GM18499 (cell line): ENCODE measurements at regions not wholly inside any gene's neighbourhood (a gene's known extent, or its start where the extent isn't known, plus 50 kb on each side); places are given as distances from the start of the nearest gene placed in this dataset.
"Not testable (repeated sequence)": the region's sequence is repeated elsewhere in the genome, so short reads cannot be mapped to it uniquely, and the experiment has no call there.

Experiments
- ATAC-seq: cut with Tn5 transposase; IDR thresholded peaks from one replicate; pipeline ENCODE4 v1.9.1; 2021; ENCODE audit warnings: moderate number of reproducible peaks; ENCODE audit not compliant: insufficient read depth, unreplicated experiment

GRCh38 chr1:239126884-239127283, 259.5 kb upstream of the CHRM3 start:
- ATAC-seq, result no peak

GRCh38 chr1:239125893-239126292, 260.5 kb upstream of the CHRM3 start:
- no peak for ATAC-seq

DNA sequence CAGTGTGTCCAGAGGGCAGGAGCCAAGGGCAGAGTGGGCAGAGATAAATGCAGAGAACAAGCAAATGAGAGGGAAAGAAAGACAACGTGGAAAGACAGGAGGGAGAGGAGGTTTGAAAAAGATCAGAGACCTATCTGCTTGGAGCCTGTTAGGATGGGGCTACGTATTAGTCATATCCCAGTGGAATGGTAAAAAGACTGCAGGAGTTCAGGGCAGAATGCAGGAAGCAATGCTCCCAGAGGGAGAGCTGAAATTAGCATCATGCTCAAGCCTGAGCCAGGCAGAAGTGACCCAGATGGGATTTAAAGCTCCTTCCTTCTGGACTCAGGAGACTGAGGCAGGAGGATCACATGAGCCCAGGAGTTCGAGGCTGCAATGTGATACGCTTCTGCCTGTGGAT, 261.3 kb upstream of the CHRM3 start:
- no peak for ATAC-seq

- ATAC-seq, result no peak
Observed at GRCh38 chr1:239123260-239123659, 263.1 kb upstream of the CHRM3 start.

- no peak for ATAC-seq
Observed at GRCh38 chr1:239112101-239112935, 274.1 kb upstream of the CHRM3 start.

DNA sequence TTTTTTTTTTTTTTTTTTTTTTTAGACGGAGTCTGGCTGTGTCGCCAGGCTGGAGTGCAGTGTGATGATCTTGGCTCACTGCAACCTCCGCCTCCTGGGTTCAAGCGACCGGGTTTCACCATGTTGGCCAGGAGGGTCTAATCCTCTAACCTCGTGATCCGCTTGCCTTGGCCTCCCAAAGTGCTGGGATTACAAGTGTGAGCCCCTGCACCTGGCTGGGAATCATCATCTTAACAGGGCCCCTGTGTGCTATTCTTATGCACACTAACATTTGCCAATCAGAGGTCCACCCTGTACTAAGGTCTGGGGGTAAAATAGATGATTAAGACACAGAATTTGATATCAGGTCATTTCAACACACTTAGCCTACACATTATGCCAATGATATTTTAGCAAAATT, 278.7 kb upstream of the CHRM3 start:
- no peak for ATAC-seq

DNA sequence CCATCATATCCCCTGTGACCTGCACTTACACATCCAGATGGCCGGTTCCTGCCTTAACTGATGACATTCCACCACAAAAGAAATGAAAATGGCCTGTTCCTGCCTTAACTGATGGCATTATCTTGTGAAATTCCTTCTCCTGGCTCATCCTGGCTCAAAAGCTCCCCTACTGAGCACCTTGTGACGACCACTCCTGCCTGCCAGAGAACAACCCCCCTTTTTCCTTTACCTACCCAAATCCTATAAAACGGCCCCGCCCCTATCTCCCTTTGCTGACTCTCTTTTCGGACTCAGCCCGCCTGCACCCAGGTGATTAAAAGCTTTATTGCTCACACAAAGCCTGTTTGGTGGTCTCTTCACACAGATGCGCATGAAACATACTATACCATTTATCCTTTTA, 279.7 kb upstream of the CHRM3 start:
- not testable (repeated sequence) for ATAC-seq

GRCh38 chr1:239098400-239099037, 287.8 kb upstream of the CHRM3 start:
- ATAC-seq, result no peak

GRCh38 chr1:239091537-239091936, 294.8 kb upstream of the CHRM3 start:
- ATAC-seq, result no peak

DNA sequence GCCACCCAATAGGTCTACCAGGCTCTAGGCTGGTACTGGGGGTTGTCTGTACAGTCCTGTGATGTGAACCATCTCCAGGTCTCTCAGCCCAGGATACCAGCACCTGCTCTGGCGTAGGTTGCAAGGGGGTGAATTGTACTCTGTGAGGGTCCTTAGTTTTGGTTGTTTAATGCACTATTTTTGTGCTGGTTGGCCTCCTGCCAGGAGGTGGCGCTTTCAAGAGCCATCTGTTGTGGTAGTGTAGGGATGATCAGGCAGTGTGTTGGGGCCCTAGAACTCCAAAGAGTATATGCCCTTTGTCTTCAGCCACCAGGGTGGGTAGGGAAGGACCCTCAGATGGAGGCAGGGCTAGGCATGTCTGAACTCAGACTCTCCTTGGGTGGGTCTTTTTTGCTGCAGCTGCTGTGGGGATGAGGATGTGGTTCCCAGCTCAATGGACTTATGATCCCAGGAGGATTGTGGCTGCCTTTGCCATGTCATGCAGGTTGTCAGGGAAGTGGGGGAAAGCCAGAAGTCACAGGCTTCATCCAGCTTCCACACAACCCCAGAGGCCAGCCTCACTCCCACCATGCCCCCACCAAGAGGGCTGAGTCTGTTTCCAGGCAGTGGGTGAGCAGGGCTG, 301.8 kb upstream of the CHRM3 start:
- ATAC-seq, result no peak

GRCh38 chr1:239081947-239082346, 304.4 kb upstream of the CHRM3 start:
- ATAC-seq, result not testable (repeated sequence)

DNA sequence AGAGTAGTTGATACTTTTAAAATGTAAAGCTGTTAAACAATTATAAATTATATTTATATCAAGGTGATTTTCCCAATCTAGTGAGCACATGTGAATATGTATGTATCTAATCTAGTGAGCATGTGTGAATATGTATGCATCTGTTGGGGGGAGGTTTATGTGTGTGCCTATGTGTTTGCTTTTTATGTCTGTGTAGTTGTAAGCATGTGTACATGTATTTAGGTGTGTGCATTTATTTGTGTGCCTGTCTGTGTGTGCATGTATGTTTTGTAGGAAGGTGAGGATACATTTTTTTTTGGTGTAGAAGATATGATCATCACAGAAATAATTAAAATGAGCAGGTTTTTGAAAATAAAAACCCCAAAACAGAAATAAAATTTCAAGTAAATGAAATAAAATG, 318.9 kb upstream of the CHRM3 start:
- ATAC-seq, result no peak

DNA sequence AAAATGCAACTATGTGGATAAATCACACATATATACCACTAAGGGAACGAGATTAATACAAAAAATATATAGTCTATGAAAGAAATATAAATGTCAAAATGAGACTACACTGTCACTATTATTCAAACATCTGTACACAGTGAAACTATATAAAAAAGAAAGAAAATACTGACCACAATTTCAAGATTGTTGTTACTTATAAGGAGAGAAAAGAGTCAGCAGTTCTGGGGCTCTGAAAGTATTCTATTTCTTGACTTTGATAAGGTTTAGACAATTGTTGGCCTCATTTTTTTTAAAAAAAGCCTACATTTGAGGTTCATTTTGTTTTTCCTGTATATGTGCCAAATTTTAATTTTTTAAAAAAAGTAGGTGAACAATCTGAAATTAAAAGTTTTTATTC, 319.3 kb upstream of the CHRM3 start:
- no peak for ATAC-seq

GRCh38 chr1:239061770-239062169, 324.6 kb upstream of the CHRM3 start:
- ATAC-seq, result no peak

DNA sequence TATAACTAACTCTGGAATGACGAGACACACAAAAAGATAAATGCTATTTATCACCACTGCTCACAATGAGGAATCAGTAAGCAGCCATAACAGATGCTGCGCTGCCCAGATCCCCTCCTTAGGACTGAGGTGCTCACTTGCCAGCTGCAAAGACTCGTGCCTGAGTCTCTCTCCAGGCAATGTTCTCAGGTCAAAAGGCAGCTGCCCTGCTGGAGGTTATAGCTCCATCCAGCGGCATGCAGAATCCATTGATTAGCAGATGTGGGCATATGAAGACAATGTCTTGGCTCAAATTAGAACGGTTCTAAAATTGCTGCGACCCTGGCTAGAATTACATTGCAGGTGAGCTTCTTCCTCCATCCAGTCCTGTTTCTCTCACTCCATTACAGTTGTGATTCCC, 328.2 kb upstream of the CHRM3 start:
- no peak for ATAC-seq

- ATAC-seq, result no peak
Observed at GRCh38 chr1:239056940-239057339, 329.4 kb upstream of the CHRM3 start.

DNA sequence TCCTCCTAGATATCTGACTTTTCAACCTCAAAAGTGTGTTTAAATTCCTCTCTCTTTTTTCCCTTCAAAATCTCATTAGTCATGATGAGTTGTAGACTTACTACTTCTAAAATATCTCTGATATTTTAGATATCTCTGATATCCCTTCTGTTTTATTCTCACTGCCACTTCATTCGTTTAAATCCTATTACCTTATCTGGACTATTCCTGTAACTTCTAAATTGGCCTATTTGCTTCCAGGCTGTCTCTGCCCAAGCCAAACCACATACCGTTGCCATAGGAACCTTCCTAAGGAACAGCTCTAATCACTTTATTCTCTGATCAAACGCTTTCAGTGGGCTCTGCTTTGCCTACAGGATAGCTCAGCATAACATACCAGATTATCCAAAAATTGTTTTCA, 333.1 kb upstream of the CHRM3 start:
- ATAC-seq, result no peak

- no peak for ATAC-seq
Observed at GRCh38 chr1:239049571-239049970, 336.8 kb upstream of the CHRM3 start.

DNA sequence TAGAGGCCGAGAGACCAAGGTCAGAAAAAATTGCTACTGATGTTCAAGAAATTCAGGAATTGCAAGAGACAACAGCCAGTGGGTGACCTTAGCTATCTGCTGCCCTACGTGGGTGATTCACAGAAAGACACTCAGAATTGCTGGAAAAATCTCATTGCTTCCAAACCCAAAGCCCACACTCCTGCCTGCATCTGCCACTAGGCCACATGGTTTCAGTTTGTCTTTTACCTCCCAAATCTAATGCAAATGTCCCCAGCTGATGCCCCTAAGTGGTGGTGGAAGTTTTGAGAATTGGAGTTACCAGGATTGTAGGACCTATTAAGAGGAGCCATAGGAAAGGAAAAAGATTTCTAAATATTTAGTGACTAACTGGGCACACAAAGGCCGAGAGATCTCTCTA, 341.5 kb upstream of the CHRM3 start:
- ATAC-seq, result no peak

GRCh38 chr1:239040523-239040922, 345.8 kb upstream of the CHRM3 start:
- ATAC-seq, result no peak

GRCh38 chr1:239031310-239031709, 355.1 kb upstream of the CHRM3 start:
- no peak for ATAC-seq
